ENCODE measurements at regions not wholly inside any gene's neighbourhood (a gene's known extent, or its start where the extent isn't known, plus 50 kb on each side); places are given as distances from the start of the nearest gene placed in this dataset.

DNA sequence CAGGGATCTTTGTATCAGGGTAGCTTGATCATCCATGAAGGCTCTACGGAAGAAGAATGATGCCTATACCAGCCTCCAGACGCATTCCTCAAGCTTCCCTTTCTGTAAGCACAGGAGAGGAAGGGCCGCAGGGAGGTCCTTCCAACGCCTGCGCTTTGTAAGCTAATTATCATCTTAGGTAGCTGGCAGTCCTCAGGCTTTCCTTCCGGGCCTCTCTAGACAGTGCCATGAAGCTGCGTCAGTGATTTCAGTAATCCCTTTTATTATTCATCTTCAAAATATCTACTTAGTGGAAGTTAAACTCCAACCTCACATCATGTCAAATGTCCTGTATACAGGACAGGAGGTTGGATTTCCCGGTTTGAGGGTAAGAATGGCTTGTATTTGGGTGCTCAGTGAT lies 92.3 kb downstream of the ETAA1 start:
- TF ChIP-seq, protein P1, sequence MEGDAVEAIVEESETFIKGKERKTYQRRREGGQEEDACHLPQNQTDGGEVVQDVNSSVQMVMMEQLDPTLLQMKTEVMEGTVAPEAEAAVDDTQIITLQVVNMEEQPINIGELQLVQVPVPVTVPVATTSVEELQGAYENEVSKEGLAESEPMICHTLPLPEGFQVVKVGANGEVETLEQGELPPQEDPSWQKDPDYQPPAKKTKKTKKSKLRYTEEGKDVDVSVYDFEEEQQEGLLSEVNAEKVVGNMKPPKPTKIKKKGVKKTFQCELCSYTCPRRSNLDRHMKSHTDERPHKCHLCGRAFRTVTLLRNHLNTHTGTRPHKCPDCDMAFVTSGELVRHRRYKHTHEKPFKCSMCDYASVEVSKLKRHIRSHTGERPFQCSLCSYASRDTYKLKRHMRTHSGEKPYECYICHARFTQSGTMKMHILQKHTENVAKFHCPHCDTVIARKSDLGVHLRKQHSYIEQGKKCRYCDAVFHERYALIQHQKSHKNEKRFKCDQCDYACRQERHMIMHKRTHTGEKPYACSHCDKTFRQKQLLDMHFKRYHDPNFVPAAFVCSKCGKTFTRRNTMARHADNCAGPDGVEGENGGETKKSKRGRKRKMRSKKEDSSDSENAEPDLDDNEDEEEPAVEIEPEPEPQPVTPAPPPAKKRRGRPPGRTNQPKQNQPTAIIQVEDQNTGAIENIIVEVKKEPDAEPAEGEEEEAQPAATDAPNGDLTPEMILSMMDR (IDR thresholded peaks at IDR 0.05; ENCODE audit: poor library complexity), result no peak
- no peak for TF ChIP-seq EZH2 (IDR thresholded peaks at IDR 0.05; ENCODE audit: borderline replicate concordance)

Data from hepatocyte (in vitro differentiated cells).